HG02759 (cell line): ENCODE measurements at regions not wholly inside any gene's neighbourhood (a gene's known extent, or its start where the extent isn't known, plus 50 kb on each side); places are given as distances from the start of the nearest gene placed in this dataset.
"Not testable (repeated sequence)": the region's sequence is repeated elsewhere in the genome, so short reads cannot be mapped to it uniquely, and the experiment has no call there.

Experiments used
- ATAC-seq: cut with Tn5 transposase; IDR thresholded peaks from one replicate; pipeline ENCODE4 v1.9.1; 2021; ENCODE audit warnings: mild to moderate bottlenecking, moderate library complexity; ENCODE audit not compliant: unreplicated experiment

DNA sequence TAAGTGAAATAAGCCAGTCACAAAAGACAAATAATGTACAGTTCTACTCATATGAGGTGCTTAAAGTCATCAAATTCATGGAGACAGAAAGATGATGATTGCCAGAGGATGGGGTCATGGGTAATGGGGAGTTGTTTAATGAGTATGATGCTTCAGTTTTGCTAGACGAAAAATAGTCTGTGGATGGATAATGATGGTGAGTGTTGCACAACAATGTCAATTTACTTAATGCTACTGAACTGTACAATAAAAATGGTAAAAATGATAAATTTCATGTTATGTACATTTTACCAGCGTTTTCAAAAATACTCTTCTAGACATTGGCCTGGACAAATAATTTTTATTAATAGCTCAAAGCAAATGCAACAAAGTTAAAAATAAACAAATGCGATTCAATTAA is 118.5 kb upstream of the KYNU start:
- ATAC-seq: no peak

DNA sequence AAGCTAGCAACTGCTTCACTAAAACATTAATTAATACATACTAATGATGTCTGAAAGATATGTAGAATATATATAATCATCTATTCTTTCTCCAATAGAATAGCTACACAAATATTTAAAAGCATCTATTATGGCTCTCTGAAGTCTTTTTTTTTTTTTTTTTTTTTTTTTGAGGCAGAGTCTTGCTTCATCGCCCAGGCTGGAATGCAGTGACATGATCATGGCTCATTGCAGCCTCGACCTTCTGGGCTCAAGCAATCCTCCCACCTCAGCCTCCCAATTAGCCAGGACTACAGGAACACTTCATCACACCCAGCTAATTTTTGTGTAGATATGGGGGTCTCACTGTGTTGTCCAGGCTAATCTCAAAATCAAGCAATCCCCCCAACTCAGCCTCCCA is 120.4 kb upstream of the KYNU start:
- no peak for ATAC-seq

DNA sequence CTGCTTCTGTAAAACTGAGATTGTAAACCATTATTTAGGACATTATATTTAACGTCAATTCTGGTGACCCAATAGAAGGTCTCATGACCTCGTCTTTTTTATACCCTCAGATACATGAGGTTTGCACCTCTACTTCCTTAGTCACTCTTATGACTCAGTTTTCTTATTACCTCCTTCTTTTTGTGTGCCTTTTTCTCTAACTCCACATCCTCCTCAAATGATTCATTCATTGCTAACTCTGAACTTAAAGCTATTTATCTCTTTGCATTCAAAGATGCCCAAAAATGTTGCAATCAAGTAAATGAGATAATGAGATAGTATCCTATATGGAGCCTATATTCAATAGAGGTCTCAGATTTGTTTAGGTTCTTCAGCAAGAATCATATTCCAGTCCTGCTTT is 121.0 kb upstream of the KYNU start:
- no peak for ATAC-seq

DNA sequence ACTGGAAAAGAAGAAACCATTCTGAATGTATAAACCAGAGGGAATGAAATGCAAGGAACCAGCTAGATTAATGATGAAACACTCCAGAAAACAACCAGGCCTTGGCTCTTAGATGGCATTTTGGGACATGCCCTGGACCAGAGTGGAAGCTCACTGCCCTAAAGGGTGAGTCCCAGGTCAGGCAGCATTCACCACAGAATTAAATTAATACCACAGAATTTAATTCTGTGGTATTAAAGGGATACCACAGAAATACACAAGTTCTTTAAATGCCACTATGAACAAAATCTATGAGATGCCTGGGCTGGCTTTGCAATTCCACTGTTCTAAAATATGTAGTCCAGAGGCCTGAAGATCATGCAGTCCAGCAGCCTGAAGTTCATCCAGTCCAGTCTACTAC is 122.3 kb upstream of the KYNU start:
- no peak for ATAC-seq

DNA sequence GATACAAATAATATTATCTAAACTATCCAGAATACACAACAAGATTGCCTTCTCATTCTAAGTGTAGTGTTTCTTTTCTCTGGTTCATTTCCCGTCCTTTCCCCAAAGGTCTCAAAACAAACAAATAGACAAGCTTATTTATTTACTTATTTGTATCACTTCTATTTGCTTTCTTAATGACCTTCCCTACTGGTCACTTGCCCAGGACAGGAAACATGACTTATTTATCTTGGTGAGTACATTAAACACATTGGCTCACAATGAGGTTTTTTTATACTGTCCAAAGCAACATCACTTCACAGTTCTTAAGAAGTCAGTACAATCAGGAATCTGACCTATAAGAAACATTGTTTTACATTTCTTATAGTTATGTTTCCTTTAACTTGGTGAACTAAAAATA is 123.3 kb upstream of the KYNU start:
- no peak for ATAC-seq

DNA sequence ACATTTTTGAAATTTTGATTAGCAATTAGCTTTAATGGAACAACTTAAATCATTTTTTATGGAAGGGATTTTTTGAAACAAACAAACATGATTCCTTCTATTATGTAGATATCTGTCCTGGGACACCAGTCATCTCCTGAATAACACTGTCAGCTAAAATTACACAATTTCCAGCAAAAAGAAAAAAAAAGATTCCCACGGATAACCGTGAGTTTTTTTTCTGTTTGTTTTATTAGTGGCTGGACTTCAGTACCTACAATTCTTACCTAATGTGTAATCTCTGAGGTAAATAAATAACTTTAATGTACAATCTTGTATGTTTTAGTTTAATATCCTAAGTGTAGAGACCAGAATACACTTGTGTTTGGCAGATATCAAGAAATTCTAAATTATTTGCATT is 126.6 kb upstream of the KYNU start:
- ATAC-seq: no peak

DNA sequence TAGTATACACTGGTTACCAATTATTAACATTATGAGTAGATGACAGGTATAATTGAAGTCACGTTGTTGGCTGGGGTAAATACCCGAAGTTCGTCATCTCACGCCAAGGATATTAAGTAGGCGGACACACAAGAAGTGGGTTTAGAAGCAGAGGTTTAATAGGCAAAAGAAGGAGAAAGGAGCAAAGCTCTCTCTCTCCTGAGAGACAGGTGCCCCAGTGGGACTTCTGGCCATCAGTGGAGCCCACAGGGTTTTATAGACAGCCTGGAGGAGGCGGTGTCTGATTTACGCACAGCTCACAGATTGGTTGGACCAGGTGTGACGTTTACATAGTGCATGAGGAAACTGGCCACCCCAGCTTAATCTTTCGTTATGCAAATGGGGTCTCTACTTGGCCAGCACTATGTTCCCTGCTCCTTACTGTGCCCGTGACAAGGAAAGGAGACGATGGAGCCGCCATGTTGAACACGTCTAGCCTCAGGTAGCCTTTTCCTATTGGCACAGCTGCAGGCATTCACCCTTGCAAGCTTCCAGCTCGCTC is 128.8 kb upstream of the KYNU start:
- no peak for ATAC-seq

DNA sequence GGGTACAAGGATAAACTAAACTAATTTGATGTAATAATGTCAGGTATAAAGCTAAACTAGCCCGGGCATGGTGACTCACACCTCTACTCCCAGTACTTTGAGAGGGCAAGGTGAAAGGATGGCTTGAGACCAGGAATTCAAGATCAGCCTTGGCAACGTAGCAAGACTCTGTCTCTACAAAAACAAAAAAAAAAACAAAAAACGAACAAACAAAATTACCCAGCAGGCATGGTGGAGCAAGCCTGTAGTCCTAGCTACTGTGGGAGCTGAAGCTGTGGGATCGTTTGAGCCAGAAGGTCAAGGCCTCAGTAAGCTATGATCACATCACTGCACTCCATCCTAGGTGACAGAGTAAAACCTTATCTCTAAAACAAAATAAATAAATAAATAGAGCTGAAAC is 131.8 kb upstream of the KYNU start:
- no peak for ATAC-seq

DNA sequence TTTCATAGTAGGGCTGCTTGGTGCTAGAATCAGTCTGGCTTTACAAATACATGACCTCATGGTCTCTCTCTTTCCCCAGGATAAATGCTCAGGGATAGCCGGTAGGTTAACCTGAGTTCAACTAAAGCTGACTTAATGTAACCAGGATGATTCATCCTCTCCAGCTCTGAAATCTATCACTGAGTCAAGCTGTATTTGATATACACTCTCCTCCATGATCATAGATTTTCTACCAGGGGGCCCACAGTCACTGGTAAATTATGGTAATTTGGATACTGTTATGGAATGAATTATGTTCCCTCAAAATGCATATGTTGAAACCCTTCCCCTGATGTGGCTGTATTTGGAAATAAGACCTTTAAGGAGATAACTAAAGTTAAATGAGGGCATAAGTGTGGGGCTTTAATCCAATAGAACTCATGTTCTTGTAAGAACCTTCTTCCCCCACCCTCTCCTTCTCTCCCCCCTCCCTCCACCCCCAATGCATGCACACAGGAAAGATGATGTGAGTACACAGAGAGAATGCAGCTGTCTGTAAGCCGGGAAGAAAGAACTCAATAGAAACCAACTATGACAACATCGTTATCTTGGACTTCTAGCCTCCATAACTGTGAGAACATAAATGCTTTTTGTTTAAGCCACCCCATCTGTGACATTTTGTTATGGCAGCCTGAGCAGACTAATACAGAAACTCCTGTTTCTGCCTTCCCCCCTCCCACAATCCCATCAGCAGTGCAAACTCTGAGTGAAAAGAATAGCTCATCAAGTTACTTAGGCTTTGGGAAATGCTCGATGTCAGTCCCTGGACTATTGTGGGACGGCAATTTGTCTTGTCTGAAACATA is 134.9 kb upstream of the KYNU start:
- no peak for ATAC-seq

DNA sequence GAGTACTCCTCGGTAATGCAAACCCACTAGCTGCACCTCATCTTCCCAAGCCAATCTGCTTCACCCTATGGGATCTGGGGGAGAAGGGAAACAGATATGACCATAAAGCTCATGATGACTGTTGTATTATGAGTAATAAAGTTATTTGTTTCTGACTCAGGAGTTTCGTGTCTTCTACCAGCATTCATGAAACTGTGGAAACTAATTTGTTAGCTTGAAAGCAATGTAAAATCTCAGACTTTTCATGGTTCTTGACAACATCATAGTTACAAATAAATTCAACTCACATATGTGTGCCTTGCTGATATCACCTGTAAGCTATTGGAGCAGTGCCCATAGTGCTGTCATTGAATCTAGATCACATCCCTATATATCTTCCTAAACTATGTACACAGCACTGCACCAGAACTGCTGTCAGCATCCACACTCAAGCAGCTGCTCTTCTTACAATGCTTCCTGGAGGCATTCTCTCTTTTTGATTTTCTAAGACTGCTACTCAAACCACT is 135.6 kb upstream of the KYNU start:
- peak; percentile 72 for ATAC-seq

DNA sequence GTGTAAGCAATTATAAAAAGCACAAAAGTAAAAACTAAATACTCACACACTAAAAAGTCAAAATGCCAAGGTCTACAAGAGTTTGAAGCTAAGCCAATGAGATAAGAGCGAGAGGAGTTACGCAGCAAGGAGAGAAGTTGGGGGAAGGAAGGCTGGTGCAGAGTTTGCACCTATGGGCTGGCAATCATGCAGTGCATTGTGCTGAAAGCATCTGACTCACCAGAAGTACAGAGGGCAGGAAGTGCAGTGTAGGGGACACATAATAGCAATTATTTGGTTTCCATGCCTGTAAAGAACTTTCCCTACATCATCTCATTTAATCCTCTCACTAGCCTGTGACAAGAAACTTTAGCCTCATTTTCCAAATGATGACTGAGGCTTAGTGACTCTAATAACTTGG is 142.7 kb upstream of the KYNU start:
- ATAC-seq: no peak

DNA sequence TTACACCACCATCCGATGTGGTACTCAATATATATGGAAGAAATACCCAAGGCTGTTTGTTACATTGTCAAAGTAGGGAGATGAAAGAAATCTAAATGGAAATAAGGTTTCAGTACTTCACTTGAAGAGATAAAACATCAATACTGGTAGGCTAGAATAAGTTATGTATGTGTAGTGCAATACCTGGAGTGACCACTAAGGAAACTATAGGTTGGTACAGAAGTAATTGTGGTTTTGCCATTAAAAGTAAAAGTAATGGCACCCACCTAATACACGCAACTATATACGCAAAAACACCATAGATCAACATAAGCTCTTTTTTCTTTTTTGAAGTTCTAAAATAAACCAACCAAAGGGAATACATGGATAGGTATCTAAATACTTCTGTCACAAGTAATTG is 143.2 kb upstream of the KYNU start:
- ATAC-seq: peak; percentile 53

DNA sequence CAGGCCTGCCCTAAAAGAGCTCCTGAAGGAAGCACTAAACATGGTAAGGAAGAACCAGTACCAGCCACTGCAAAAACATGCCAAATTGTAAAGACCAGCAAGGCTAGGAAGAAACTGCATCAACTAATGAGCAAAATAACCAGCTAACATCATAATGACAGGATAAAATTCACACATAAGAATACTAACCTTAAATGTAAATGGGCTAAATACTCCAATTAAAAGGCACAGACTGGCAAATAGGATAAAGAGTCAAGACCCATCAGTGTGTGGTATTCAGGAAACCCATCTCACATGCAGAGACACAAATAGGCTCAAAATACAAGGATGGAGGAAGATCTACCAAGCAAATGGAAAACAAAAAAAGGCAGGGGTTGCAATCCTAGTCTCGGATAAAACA is 147.7 kb upstream of the KYNU start:
- ATAC-seq: not testable (repeated sequence)

DNA sequence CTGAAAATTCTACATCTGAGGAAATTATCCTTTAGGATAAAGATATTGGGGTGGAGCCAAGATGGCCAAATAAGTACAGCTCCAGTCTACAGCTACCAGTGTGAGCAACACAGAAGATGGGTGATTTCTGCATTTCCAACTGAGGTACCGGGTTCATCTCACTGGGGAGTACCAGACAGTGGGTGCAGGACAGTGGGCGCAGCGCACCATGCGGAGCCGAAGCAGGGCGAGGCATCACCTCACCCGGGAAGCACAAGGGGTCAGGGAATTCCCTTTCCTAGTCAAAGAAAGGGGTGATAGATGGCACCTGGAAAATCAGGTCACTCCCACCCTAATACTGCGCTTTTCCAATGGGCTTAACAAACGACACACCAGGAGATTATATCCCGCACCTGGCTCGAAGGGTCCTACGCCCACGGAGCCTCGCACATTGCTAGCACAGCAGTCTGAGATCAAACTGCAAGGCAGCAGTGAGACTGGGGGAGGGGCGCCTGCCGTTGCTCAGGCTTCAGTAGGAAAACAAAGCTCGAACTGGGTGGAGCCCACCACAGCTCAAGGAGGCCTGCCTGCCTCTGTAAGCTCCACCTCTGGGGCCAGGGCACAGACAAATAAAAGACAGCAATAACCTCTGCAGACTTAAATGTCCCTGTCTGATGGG is 149.5 kb upstream of the KYNU start:
- not testable (repeated sequence) for ATAC-seq

DNA sequence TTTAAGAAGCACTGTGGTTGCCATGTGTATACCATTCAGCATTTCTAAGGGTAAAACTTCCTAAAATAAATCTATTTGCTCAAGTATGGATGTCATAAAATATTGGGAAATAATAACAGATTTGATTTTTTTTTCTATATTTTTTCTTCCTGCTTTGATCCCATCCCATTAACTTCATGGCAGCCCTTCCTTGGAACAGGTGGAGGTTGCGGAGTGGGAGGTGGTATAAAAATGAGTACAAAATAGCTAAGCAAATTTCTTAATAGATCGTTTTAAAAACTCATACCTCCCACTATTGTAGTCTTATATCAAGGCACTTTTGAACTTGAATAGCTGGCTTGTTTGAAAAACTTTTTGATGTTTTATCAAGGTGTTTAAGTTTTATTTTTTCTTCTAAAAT is 152.1 kb upstream of the KYNU start:
- ATAC-seq: no peak

DNA sequence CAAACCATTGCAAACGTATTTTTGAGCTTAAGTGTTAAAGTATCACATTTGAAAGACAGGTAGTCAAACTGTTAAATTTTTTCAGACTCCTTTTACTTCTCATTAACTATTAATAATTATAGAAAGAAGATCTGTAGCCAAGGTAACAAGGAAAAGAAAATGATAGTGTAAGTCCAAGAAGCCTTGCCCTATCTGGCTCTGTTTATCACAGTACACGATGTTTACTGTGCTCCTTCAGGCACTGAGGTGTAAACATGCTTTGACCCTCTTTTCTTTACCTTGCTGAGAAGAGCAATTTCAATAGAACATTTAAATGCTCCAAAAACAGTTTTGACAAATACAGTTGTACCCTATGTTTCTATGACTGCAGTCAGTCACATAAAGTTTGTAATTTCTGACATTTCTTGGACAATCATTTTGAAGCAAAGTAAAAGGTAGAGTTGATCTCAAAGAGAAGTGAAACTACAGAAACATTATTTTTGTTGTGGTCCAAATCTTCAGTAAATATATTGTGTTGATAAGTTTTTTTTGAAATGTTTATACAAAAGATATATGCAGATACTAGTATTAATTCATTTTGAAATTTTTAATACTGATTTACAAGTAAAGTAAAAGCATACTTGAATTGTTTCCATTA is 152.6 kb upstream of the KYNU start:
- peak; percentile 50 for ATAC-seq

DNA sequence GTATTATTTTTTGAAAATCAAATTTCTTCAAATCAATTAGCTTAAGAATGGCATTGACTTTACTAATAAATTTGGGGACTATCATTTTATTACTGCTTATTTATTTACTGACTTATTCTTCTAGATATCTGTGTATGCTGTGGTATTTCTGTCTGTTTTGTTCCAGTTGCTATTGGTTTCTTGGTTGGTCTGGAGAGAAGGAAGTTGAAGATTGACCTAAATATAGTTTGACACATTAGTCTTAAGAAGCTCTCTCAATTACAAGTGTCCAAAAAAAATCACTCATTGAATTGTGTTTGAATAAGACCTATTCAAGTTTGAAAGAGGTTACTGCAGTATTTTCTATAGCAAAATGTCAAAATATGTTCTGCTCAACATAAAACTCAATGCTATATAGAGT is 153.3 kb upstream of the KYNU start:
- no peak for ATAC-seq

DNA sequence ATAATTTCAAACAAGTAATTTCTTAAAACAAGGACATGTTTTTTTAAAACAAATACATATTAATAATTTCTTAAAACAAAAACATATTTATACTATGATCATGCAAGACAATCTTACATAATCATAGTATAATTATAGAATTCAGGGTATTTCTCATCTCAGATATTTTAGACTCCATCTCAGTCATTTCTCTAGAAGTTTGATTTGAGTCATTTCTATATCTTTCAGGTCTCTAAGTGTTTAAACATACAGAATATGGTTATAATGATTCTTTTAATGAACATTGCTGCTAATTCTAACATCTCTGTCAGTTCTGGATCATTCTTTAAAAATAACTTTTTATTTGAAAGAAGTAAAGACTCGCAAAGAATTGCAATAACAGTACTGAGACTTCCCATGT is 154.2 kb upstream of the KYNU start:
- no peak for ATAC-seq

DNA sequence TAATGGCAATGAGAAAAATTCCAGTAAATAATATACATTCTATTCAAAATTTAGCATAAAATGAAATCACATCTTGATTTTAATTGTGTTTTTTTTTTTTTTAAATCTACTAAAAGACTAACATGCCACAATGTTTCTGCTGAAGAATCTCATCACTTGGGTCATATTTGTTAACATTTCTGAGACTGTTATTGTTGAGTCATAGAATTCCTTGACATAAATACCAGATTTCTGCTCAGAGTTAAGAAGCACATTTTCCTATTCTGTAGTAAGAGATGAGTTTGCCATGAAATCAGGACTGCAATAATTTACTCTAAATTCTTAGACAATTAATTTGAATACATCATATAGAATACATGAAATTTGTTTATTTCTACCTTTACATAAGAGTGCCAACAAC is 154.9 kb upstream of the KYNU start:
- ATAC-seq: no peak

DNA sequence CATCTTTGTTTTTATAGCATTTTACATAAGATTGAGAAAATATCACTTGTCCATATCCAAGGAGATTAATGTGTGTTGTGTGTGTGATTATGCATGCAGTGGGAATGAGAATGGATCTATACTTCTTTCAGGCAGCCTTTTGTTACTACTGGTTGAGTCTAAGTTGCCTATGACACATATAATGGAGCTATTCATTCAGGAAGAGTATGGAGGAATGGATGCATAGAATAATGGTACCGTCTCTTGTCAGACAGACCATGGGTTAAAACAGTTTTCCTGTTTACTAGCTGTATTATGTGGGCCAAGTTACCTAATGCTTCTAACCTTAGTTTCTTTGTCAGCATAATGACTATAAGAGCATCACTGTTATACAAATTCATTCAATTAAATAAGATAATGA is 155.4 kb upstream of the KYNU start:
- ATAC-seq: no peak

DNA sequence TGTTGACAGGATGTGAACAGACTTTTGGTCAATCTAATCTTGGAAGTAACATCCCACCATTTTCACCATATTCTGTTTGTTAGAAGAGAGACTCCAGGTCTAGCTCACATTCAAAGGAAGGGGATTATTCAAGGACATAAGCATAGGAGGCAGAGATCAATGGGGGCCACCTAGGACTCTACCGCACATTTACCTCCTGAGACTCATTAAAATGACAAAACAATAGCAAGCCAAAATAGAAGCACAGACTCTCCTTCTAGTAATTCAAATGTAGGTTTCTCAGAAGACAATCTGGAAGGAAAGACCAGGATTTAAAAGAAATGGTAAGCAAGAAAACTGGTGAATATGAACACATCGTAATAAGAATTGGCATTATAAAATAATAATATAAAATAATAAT is 156.4 kb upstream of the KYNU start:
- ATAC-seq: no peak
